DMS53 treated with DMSO at 0.1 percent for 48 hours (cell line): ENCODE measurements at regions not wholly inside any gene's neighbourhood (a gene's known extent, or its start where the extent isn't known, plus 50 kb on each side); places are given as distances from the start of the nearest gene placed in this dataset.
"Not testable (repeated sequence)": the region's sequence is repeated elsewhere in the genome, so short reads cannot be mapped to it uniquely, and the experiment has no call there.

Source experiments
- DNase-seq: peaks from one replicate; lab custom pipeline; 2025; ENCODE audit not compliant: unreplicated experiment; lab: John Stamatoyannopoulos, UW

DNA sequence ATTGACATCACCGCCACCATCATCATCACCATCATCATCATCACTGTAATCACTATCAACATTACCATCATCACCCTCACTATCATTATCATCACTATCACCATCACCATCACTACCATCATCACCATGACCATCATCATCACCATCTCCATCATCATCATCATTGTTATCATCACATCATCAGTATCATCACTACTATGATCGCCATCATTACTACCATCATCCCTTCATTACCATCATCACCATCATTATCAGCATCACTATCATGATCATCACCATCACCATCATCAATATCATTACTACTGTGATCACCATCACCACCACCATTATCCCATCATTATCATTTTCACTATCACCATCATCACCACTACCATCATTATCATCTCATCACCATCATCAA lies 368.3 kb downstream of the SEC14L1 start:
- no peak for DNase-seq

DNA sequence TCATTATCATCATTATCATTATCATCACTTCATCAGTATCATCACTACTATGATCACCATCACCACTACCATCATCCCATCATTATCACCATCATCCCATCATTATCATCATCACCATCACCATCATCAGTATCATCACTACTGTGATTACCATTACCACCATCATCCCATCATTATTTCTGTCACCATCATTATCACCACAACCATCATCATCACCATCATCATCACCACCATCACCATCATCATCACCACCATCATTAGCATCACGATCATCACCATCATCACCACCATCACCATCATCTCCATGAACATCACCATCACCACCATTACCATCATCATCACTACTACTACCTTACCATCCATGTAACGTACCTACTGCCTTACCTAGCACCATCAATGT lies 368.8 kb downstream of the SEC14L1 start:
- DNase-seq, result no peak

DNA sequence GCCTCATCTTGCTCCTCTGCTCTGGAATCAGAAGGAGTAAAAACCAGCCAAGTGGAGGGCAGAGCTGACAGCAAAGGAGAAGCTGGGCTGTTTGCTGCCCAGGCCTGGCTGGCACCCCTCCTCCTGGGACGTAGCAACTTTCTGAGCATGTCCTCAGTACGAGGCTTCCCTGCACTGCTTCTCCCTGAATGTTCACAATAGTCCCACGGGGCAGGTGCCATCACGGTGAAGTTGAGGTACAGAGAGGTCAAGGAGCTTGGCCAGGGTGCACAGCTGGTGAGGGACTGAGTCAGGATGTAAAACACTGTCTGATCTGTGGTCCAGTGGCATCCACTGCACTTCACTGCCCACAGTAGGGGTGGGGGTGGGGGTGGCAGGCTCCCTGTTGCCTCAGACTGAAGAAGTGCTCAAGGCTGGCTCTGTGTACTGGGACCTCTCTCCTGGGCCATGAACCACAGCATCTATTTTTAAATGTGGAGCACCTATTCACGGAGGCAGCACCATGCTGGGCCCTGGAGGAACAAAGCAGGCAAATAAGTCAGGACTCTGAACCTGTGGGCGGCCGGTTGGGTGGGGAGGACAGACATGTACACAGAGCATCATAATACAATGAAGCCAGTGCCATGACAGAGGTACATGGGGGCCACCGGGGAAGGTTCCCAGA lies 369.5 kb downstream of the SEC14L1 start:
- DNase-seq, result no peak

- DNase-seq, result no peak
Observed at GRCh38 chr17:77511514-77512061, 370.8 kb downstream of the SEC14L1 start.

- DNase-seq, result no peak
Observed at GRCh38 chr17:77512062-77512946, 371.5 kb downstream of the SEC14L1 start.

GRCh38 chr17:77513045-77513444 lies 372.3 kb downstream of the SEC14L1 start:
- no peak for DNase-seq

DNA sequence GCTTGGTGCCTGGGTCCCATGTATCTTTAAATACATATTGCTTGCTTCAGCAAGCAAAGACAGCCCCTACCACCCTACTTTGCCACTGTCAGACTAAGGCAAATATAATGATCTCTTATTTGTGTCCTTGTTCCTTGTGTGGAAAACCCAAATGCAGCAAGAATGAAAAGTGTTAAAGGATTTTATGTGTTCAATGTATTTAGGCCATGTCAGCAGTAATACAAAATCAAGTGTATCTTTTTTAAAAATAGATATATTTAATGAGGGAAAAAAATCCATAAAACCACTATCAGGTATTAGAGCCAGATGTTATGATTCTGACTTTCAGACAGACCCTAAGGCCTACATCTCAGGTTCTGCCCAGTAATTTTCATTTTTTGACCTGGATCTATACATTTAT lies 374.5 kb downstream of the SEC14L1 start:
- DNase-seq, result no peak

GRCh38 chr17:77516902-77517301 lies 376.1 kb downstream of the SEC14L1 start:
- no peak for DNase-seq

DNA sequence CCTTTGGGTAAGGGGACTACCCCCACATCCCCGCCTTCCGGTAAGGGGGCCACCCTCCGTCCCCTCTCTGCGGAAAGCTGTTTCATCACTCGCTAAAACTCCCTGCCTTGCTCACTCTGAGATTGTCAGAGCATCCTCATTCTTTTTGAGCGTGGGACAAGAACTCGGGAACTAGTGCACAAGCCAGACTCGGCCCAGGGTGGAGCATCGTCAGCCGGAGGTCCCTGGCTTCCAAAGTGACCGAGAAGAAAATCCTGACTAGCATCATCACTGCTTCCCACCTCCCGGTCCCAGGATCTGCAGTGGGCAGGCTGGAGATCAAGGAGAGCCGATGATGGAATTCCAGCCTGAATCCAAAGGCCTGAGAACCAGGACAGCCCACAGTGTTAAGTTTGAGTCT lies 380.3 kb downstream of the SEC14L1 start:
- no peak for DNase-seq

- DNase-seq, result no peak
Observed at GRCh38 chr17:77523540-77523939, 382.8 kb downstream of the SEC14L1 start.

DNA sequence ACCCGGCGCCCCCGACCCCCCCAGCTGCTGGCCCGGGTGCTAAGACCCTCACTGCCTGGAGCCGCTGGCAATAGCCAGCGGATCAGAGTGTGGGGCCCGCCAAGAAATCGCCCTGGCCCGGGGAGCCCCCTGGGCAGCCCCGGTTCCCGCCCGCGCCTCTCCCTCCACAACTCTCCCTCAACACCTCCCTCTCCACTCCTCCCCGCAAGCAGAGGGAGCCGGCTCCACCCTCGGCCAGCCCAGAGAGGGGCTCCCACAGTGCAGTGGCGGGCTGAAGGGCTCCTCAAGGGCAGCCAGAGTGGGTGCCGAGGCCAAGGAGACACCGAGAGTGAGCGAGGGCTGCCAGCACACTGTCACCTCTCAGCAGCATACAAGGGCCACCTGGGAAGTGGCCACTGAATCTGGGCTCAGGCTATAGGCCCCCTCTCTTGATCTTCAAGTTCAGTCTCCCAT lies 385.5 kb downstream of the SEC14L1 start:
- DNase-seq, result no peak

GRCh38 chr17:77526728-77527350 lies 386.1 kb downstream of the SEC14L1 start:
- no peak for DNase-seq

DNA sequence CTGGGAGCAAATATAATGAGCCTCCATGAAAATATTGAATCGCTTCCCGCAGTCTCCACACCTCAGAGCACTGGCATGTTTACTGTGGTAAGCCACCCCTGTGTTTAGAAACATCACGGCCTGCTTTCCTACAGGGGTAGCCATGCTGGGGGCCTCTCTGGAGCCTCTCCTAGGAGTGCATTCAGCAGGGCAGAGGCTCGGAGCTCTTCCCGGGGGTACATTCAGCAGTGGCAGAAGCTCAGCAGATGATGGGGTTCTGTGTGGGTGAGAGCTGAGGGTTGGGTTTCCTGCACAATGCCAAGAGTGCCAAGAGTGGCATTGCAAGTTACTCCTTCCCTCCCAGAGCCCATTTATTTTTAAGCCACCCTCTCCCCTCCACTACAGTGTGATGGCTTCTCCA lies 386.6 kb downstream of the SEC14L1 start:
- DNase-seq, result no peak

- DNase-seq, result no peak
Observed at GRCh38 chr17:77527836-77528505, 387.2 kb downstream of the SEC14L1 start.

GRCh38 chr17:77528516-77529327 lies 388.0 kb downstream of the SEC14L1 start:
- DNase-seq, result no peak

DNA sequence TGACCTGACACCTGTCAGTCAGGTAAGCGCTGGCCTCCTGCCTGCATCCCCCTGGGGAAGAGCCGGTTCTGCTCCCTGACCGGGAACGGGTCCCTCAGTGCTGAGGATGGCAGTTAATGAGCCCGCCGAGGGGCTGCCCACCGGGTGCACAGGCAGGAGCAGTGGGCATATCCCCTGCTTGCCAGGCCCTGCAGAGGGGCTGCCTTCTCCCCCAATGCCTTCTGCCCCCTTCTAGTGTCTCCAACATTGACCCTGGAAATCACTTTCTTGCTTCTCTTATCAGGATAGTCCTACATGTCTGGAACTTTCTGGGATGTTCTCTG lies 388.5 kb downstream of the SEC14L1 start:
- DNase-seq, result no peak

GRCh38 chr17:77530591-77530990 lies 389.8 kb downstream of the SEC14L1 start:
- no peak for DNase-seq

DNA sequence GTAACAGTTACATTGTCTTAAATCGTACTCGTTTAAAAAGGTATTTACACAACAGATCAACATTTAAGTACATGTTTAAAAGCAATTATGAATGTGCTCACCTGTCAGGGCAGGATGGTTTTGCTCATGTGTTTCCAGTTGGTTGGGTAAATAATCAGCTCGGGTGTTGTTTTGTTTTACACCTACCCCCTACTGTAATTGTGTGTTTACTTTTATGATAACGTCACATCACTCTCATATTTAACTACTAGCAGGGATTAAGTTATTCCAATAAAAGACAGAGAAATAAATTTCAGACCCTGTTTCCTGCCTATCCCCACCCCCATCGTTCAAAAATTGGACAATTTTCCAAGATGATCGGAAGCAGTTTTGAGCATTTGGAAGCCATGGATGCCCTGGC lies 390.2 kb downstream of the SEC14L1 start:
- no peak for DNase-seq

DNA sequence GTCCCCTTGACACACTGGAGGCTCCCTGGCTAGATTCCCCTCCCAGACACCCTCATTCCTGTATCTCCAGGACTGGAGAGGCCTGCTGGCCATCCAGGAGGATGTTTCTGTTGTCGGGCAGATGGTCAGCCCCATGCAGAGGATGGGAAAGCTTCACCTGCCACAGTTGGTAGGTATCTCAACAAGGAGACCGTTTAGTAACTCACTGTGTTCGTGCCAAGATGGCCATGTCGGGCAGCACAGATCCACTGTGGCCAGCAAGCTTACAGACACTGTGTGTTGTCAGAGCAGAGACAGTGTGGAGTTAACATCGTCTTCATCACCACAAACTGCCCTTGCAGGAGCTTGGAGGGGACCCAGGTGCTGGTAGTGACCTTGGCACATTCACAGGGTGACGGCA lies 390.9 kb downstream of the SEC14L1 start:
- DNase-seq, result no peak

GRCh38 chr17:77533697-77534096 lies 392.9 kb downstream of the SEC14L1 start:
- DNase-seq, result not testable (repeated sequence)
